ENCODE measurements at regions not wholly inside any gene's neighbourhood (a gene's known extent, or its start where the extent isn't known, plus 50 kb on each side); places are given as distances from the start of the nearest gene placed in this dataset.

- no peak for TF ChIP-seq CTCF (IDR thresholded peaks at IDR 0.05)
- no peak for TF ChIP-seq CEBPB (IDR thresholded peaks at IDR 0.05)
- no peak for TF ChIP-seq CHD2 (IDR thresholded peaks at IDR 0.05; ENCODE audit: low read length, partially characterized antibody)
- no peak for TF ChIP-seq RAD21 (conservative IDR thresholded peaks at IDR 0.05 in 1 of 2, IDR thresholded peaks at IDR 0.05 in 1 of 2)
- no peak for TF ChIP-seq ELK1 (IDR thresholded peaks at IDR 0.05; ENCODE audit: low read depth, low read length)
- TF ChIP-seq RARB (CRISPR knock-in tag; IDR thresholded peaks at IDR 0.05), result no peak
- no peak for TF ChIP-seq TP53 (CRISPR knock-in tag; IDR thresholded peaks at IDR 0.05)
- TF ChIP-seq POLR2A (IDR thresholded peaks at IDR 0.05; ENCODE audit: low read length), result no peak
- TF ChIP-seq EP300 (IDR thresholded peaks at IDR 0.05), result no peak
- no peak for TF ChIP-seq SMC3 (IDR thresholded peaks at IDR 0.05)
Observed at GRCh38 chr4:160847228-160847627, 1316.6 kb downstream of the FSTL5 start.
